ENCODE measurements at regions not wholly inside any gene's neighbourhood (a gene's known extent, or its start where the extent isn't known, plus 50 kb on each side); places are given as distances from the start of the nearest gene placed in this dataset.

DNA sequence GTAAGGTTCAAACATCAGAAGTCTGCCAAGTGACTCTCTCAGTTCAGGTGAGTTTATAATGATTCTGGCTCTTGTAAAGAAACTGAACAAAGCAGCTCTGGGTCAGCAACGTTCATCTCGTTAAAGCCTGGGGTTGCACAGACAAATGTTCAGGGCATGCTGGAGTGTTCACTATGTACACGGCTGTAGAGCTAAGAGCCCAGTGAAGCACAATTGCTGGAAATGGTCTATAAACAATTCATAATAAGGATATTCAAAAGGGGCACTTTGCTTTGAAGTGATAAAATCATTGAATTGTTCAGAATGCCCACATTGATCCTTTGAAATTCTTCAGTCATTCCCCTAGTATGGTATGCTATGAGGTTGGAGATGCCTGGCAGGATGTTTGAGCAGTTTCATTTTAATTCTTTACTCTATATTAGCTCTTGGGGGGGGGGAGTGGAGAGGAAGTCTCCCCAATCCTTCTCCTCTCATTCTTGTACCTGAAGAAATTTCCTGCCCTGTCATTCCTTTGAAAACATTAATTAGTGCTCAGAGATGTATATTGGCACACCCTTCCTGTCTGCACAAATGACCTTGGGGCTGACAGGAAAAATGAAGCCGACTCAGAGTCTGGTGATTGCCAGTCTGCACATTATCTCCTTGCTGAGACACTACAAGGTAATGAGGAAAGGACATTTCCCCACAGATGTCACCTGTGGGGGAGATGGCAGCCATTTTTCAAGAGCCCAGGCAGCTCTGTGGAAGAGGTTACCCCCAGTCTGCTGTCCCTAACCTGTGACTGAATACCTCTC, 145.5 kb downstream of the DLEU7 start:
- DNase-seq: no peak

DNA sequence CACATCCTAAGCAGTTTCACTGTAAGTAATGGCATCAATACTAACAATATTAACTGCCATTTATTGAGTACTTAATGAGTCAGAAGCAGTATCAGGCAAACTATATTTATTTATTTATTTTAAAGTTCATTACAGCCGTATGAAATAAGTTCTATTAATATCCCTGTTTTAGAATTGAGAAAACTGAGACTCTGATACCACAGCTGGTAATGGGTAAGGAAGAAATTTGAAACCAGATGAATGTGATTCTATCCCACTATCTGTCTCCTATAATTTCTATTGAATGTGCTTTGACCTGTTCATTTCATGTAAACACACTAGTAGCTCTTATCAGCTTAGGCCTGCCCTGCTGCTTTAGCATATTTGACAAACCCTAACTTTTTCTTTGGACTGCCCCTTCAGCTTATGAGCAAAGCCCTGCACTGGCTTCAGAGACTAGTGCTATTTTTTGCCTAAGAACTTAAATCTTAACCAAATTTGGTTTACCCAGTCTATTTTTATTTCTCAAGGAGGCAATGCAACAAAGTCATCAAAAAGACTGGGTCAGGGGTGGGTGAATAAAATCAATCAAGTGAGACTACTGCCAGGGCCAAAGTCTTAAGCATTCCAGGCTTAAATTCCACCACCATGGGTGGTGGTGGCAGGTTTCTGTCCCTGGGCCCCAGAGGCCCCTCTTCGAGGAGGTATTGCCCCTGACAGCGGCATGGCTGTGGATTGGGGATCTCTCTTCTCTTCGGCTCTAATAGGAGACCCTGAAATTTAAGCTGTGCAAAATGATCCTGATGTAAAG, 143.4 kb downstream of the DLEU7 start:
- DNase-seq: no peak

- no peak for DNase-seq
Observed at GRCh38 chr13:50700664-50701305, 142.7 kb downstream of the DLEU7 start.

GRCh38 chr13:50701469-50701868, 142.0 kb downstream of the DLEU7 start:
- DNase-seq: no peak

- DNase-seq: no peak
Observed at GRCh38 chr13:50706505-50706904, 137.0 kb downstream of the DLEU7 start.

DNA sequence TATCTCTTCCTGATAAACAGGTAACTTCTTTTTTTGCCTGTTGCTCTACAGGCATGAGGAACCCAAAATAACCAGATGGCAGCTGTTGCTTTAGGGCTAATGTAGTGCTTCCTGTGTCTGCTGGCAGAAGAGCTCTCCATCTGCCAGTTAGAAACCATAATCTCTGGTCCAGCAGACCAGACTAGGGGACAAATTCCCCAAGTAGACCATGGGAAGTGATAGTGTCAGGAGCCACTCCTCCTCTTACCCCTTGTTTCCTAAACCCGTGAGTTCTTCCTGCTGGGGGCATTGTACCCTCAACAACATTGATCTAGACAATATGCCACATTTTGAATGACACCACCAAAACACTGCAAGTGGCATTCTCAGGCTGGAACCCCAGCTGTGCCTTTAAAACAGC, 135.9 kb downstream of the DLEU7 start:
- DNase-seq: no peak

DNA sequence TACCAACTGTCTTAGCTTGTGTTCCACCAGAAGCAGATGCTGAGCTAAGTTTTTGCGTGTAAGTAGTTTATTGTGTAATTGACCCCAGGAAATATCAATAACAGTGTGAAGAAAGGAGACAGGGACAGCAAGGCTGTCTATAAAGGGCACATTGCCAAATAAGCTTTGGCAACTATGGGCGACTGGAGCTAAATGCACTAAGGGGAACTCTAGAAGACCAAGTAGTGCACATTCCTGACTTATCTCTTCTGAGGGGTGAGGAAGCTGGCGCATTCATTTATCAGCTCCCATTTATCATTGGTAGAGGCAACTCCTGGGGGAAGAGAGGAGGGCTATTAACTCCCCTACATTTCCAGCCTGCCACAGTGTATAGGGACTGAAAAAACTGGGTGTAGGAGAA, 135.0 kb downstream of the DLEU7 start:
- no peak for DNase-seq

GRCh38 chr13:50709058-50709457, 134.4 kb downstream of the DLEU7 start:
- no peak for DNase-seq

GRCh38 chr13:50711131-50711815, 132.2 kb downstream of the DLEU7 start:
- no peak for DNase-seq

DNA sequence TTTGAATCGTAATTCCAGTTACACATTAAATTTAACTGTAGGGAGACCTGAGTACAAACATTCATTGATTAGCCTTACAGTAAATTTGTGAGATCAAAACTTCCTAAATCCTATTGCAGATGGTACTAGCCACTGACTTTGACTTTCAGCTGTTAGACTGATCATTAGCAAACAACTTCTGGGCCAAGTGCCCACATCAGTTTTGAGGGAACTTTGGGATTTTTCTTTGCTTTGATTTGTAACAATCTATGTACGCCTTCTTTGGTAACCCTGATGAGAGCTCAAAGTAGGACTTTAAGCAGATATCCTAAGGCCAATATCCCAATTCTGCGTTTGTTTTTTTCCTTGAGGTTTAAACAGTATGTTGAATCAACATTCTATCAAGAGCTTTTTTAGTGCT, 131.5 kb downstream of the DLEU7 start:
- no peak for DNase-seq

DNA sequence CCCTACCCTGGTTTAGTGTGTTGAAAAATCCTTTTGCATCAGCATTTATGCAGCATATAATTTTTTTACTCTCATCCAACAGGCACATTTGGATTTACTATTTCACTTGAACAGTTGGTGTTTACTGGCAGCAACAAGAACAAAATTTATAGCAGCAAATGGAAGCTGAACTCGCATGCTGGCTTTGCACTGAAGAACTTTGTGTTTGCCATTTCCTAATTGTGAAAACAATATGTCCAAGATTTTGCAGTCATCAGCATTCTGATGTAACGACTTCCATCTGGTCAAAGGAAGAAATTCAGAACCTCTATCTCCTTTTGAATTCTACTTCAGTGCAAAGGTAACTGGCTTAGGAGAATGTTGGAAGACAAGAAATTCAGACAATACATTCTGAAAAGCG, 131.0 kb downstream of the DLEU7 start:
- no peak for DNase-seq

GRCh38 chr13:50712881-50713280, 130.6 kb downstream of the DLEU7 start:
- DNase-seq: no peak

DNA sequence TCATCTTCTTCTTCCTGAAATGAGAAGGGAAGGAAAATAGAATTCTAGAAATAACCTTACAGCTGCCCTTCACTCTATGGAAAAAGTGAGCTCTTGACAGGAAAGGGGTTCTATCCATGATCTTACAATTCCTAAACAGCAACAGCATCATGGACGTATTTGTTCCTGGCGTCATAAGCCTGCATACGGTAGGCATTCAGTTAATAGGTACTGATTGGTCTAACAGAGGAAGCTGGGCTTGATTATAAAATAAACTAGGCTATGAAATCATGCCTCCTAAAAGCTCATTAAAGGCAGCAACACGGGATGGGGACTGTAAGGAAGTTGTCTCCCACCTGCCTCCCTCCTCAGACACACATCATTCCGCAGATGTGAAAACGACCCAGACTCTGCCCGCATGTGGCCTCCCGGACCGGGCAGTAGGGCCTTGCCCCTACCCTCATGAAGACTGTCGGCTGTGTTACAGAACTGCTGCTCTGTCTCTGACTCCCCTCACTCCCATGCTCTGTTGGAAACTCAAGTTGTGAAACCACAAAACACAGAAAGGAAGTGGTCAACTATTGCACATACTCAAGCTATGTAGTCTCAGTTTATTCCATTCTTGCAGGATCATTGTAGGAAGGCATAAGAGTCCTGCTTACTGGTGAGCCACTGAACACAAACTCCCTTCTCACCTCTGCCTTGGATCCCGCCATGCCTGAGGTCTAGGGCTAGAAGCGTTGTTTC, 129.8 kb downstream of the DLEU7 start:
- no peak for DNase-seq

DNA sequence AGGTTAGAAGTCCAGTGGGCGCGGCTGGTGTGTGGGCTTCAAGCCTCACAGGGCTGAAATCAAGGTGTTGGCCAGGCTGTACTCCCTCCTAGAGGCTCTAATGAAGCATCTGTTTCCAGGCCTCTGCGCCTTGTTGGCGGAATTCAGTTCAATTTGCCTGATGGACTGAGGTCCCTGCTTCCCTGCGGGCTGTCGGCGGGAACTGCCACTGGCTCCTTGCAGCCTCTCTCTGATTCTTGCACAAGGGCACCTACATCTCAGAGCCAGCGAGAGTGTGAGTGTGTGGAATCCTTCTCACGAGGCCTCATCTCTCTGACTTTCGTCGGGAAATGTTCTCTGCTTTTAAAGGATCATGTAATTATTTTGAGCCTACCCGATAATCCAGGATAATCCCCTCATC, 128.6 kb downstream of the DLEU7 start:
- DNase-seq: no peak

- no peak for DNase-seq
Observed at GRCh38 chr13:50715402-50716146, 127.9 kb downstream of the DLEU7 start.

GRCh38 chr13:50720861-50721671, 122.4 kb downstream of the DLEU7 start:
- DNase-seq: no peak

GRCh38 chr13:50721672-50721992, 121.9 kb downstream of the DLEU7 start:
- no peak for DNase-seq

DNA sequence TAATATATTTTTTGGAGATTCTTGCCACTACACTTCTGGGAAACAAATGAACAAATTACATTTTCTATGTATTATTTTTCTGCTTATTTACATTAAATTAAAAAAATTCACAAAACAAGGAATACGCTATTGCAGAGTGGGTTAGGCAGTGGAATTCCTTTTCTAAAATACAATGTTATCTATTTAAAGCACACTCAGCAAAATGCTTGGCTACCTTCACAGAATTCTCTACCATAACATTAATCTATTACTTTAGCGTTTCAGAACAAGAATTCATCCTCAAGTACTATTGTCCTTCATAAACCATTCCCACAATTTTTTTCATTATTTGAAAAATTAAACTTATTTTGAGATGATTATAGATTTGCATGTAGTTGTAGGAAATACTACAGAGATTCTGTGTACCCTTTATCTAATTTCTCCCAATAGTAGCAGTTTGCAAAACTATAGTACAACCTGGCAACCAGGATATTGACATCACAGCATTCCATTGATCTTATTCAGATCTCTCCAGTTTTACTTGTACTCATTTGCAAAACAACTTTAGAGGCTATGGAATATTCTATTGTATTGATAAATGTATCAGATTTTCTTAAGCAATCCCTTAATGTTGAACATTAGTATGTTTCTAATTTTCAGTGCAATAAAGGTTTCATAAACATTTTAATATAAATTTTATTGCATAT, 120.9 kb downstream of the DLEU7 start:
- DNase-seq: no peak

GRCh38 chr13:50724438-50724837, 119.1 kb downstream of the DLEU7 start:
- DNase-seq: no peak

DNA sequence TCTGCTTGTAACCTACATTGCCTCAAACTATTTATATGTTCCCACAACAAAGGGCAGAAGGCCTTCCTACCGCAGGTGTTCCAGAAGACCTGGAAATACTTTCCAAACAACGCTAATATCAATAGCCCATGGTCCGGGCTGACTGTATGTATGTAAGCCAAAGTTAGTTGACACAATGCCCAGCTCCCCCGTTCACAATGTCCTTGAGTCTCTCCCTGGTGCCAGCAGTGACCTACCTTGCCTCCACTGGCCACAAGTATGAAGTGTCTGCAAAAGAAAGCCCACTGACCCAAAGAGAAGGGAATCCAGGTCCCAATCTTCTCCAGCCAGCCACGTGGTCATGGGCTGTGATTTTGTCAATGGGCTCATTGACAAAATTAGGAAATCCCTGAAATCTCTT, 118.6 kb downstream of the DLEU7 start:
- DNase-seq: no peak

DNA sequence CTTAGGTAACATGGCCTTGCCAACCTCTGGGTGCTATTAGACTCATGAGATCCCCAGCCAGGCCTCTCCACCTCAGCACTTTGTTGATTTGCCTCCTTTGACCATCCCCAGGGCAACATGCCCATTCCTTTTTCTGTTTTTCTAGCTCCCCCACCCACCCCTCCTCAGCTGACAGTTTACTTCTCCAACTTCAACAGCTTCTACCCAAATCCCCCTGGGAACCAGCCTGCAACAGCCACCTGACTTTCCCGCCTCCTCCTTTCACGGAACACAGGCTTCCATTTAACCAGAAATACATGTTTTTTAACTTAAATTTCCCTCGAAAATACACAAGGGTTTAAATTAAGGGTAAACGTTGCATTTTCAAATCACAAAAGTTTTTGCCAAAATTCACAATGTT, 117.3 kb downstream of the DLEU7 start:
- no peak for DNase-seq
